SK-N-SH (cell line): ENCODE measurements at regions not wholly inside any gene's neighbourhood (a gene's known extent, or its start where the extent isn't known, plus 50 kb on each side); places are given as distances from the start of the nearest gene placed in this dataset.
"Not testable (repeated sequence)": the region's sequence is repeated elsewhere in the genome, so short reads cannot be mapped to it uniquely, and the experiment has no call there.

ENCODE experiments used
- CTCF ChIA-PET: fragments of 300-600, 350-600 bp; formaldehyde crosslinking; extraction: SDS; loops from one replicate; lab custom pipeline; 2021; lab: Yijun Ruan, JAX
- POLR2A ChIA-PET: fragments of 350-600 bp; sonication (Branson Sonifier 250); formaldehyde crosslinking; extraction: SDS; loops from one replicate; lab custom pipeline; 2020; ENCODE audit warnings: antibody characterized with exemption, inconsistent platforms; lab: Yijun Ruan, JAX
- DNase-seq: peaks from one replicate; pipeline ENCODE4 v3.0.0; 2012
- H2AFZ ChIP-seq: fragments of 200-600 bp; sonication (generic); 2 replicates; pipeline ENCODE4 v1.8.1; 2016; ENCODE audit warnings: antibody characterized with exemption, mild to moderate bottlenecking, low read depth
- H3F3A ChIP-seq: fragments of 200-600 bp; sonication (generic); replicated peaks from 2 replicates; pipeline ENCODE3; 2016; ENCODE audit warnings: antibody characterized with exemption, mild to moderate bottlenecking; ENCODE audit not compliant: insufficient read depth
- H3K27ac ChIP-seq, 2 experiments: fragments of 200-500 bp in 1 of 2; fragments of 200-600 bp in 1 of 2; sonication (Bioruptor generic) in 1 of 2; sonication (generic), shearing (Covaris generic) in 1 of 2; 2 replicates each; pipeline versions ENCODE4 v1.5.1 to v1.6.1; 2014 to 2016; ENCODE audit warnings: low read depth in 2 of 2, inconsistent platforms in 1 of 2, low read length in 1 of 2, mild to moderate bottlenecking in 1 of 2, mixed read lengths in 1 of 2
- H3K27me3 ChIP-seq: fragments of 200-600 bp; sonication (generic), shearing (Covaris generic); 2 replicates; pipeline ENCODE4 v1.6.1; 2016; ENCODE audit warnings: mixed run types; ENCODE audit not compliant: insufficient read depth
- H3K36me3 ChIP-seq, 2 experiments: fragments of 200-500 bp in 1 of 2; fragments of 200-600 bp in 1 of 2; sonication (Bioruptor generic) in 1 of 2; sonication (generic) in 1 of 2; replicated peaks in 1 of 2; 2 replicates each; pipeline versions ENCODE3 to v1.5.1; 2014 to 2016; ENCODE audit warnings: low read length in 1 of 2, mild to moderate bottlenecking in 1 of 2; ENCODE audit not compliant: insufficient read depth in 2 of 2, control insufficient read depth in 1 of 2
- H3K4me1 ChIP-seq, 2 experiments: fragments of 200-500 bp in 1 of 2; fragments of 200-600 bp in 1 of 2; sonication (Bioruptor generic) in 1 of 2; sonication (generic), shearing (Covaris generic) in 1 of 2; 2 replicates each; pipeline versions ENCODE4 v1.5.1 to v1.6.1; 2014 to 2016; ENCODE audit warnings: low read depth in 1 of 2, low read length in 1 of 2, mixed run types in 1 of 2; ENCODE audit not compliant: insufficient read depth in 2 of 2, control insufficient read depth in 1 of 2
- H3K4me2 ChIP-seq: fragments of 200-600 bp; sonication (generic), shearing (Covaris generic); 2 replicates; pipeline ENCODE4 v1.6.1; 2017; ENCODE audit warnings: mixed run types
- H3K4me3 ChIP-seq, 2 experiments: fragments of 200-500 bp in 1 of 2; fragments of 200-600 bp in 1 of 2; sonication (Bioruptor generic) in 1 of 2; sonication (generic), shearing (Covaris generic) in 1 of 2; 2 replicates each; pipeline versions ENCODE4 v1.5.1 to v1.8.1; 2014 to 2016; ENCODE audit warnings: low read depth in 2 of 2, inconsistent platforms in 1 of 2, low read length in 1 of 2, mild to moderate bottlenecking in 1 of 2, mixed read lengths in 1 of 2, moderate library complexity in 1 of 2
- H3K79me2 ChIP-seq: fragments of 200-600 bp; sonication (generic); 2 replicates; pipeline ENCODE4 v1.8.1; 2017; ENCODE audit warnings: mild to moderate bottlenecking; ENCODE audit not compliant: insufficient read depth
- H3K9ac ChIP-seq: fragments of 200-600 bp; sonication (generic); 2 replicates; pipeline ENCODE4 v1.6.1; 2017; ENCODE audit warnings: mixed run types
- H3K9me2 ChIP-seq: fragments of 200-600 bp; sonication (generic); 2 replicates; pipeline ENCODE4 v1.6.1; 2017; ENCODE audit warnings: mixed run types
- H3K9me3 ChIP-seq: fragments of 200-600 bp; sonication (generic); 2 replicates; pipeline ENCODE4 v1.6.1; 2017; ENCODE audit warnings: mixed run types, mild to moderate bottlenecking, moderate library complexity
- H4K20me1 ChIP-seq: fragments of 200-600 bp; sonication (generic); 2 replicates; pipeline ENCODE4 v1.6.1; 2017; ENCODE audit warnings: mild to moderate bottlenecking, mixed run types; ENCODE audit not compliant: insufficient read depth
- CHD2 ChIP-seq: fragments of 150-350 bp; IDR thresholded peaks from 2 replicates; pipeline ENCODE4 v1.6.1; 2018; ENCODE audit warnings: low read length; ENCODE audit not compliant: partially characterized antibody
- ELF1 ChIP-seq: IDR thresholded peaks from 2 replicates; pipeline ENCODE4 v1.4.0; 2012
- EZH2phosphoT487 ChIP-seq: fragments of 200-600 bp; sonication (generic); IDR thresholded peaks from 2 replicates; pipeline ENCODE4 v1.6.1; 2017; ENCODE audit warnings: low read depth, mixed run types, mild to moderate bottlenecking, antibody characterized with exemption, moderate library complexity, borderline replicate concordance
- IRF3 ChIP-seq: fragments of 150-350 bp; IDR thresholded peaks from 2 replicates; pipeline ENCODE4 v1.6.1; 2016; ENCODE audit warnings: mild to moderate bottlenecking, low read depth, low read length
- MEF2A ChIP-seq: IDR thresholded peaks from 2 replicates; pipeline ENCODE4 v1.4.0; 2012; ENCODE audit warnings: low read depth, borderline replicate concordance
- MXI1 ChIP-seq: IDR thresholded peaks from 2 replicates; pipeline ENCODE4 v1.6.1; 2012; ENCODE audit warnings: mild to moderate bottlenecking, low read depth, low read length, improper control_type of control experiment
- NRF1 ChIP-seq: IDR thresholded peaks from 2 replicates; pipeline ENCODE4 v1.6.1; 2012; ENCODE audit warnings: low read depth, mild to moderate bottlenecking, low read length
- PBX3 ChIP-seq: IDR thresholded peaks from 2 replicates; pipeline ENCODE4; 2012
- RFX5 ChIP-seq: IDR thresholded peaks from 2 replicates; pipeline ENCODE4 v1.6.1; 2012; ENCODE audit warnings: mild to moderate bottlenecking, improper control_type of control experiment, low read length
- SIN3A ChIP-seq: IDR thresholded peaks from 2 replicates; pipeline ENCODE4 v1.6.1; 2012; ENCODE audit warnings: low read depth, mild to moderate bottlenecking, low read length, moderate library complexity, borderline replicate concordance
- USF1 ChIP-seq: IDR thresholded peaks from 2 replicates; pipeline ENCODE4 v1.4.0; 2012; ENCODE audit warnings: low read depth, borderline replicate concordance
- ZBTB33 ChIP-seq: IDR thresholded peaks from 2 replicates; pipeline ENCODE4 v1.4.0; 2012; ENCODE audit warnings: low read depth, borderline replicate concordance
- WGBS: methylation state at CpG from one replicate; pipeline ENCODE4 v1.1.6; 2017; ENCODE audit warnings: low lambda C conversion rate; 5-methylcytosine and 5-hydroxymethylcytosine counted together

GRCh38 chrX:27242581-27242980, 220.6 kb downstream of the PPP4R3C start:
- no peak overlapping the region for H3K9ac ChIP-seq
- no peaks in the 10 kb centered on the region for H4K20me1 ChIP-seq
- H3K27ac ChIP-seq, result no peak overlapping the region
- no peaks in the 10 kb centered on the region for H3K9me2 ChIP-seq
- no peak for DNase-seq
- H3K4me2 ChIP-seq, result no peak overlapping the region
- no peaks in the 10 kb centered on the region for H3K27me3 ChIP-seq
- 5% methylated on average over 1 of the region's 1 CpG for WGBS
- no peaks in the 10 kb centered on the region for H3F3A ChIP-seq
- no peak for TF ChIP-seq ZBTB33
- no peak for TF ChIP-seq NRF1
- no peak for TF ChIP-seq SIN3A
- no peak for TF ChIP-seq CHD2
- no peak for TF ChIP-seq MEF2A
- TF ChIP-seq PBX3, result no peak
- no peak for TF ChIP-seq RFX5
- no peak for TF ChIP-seq IRF3
- TF ChIP-seq EZH2phosphoT487, result no peak
- TF ChIP-seq ELF1, result no peak
- no peaks in the 10 kb centered on the region for H3K9me3 ChIP-seq
- H3K4me3 ChIP-seq, result no peak overlapping the region
- no peak overlapping the region for H2AFZ ChIP-seq
- POLR2A ChIA-PET, result no interaction called here
- CTCF ChIA-PET, result no interaction called here
- H3K79me2 ChIP-seq, result no peaks in the 10 kb centered on the region
- no peaks in the 10 kb centered on the region for H3K36me3 ChIP-seq
- no peaks in the 10 kb centered on the region for H3K4me1 ChIP-seq

GRCh38 chrX:27241981-27242380, 221.2 kb downstream of the PPP4R3C start:
- ChIA-PET CTCF (no interaction called here), POLR2A (no interaction called here)
- H3K4me3 ChIP-seq, result no peak overlapping the region
- no peaks in the 10 kb centered on the region for H3K27me3 ChIP-seq
- H3F3A ChIP-seq, result no peaks in the 10 kb centered on the region
- DNase-seq, result no peak
- H3K36me3 ChIP-seq, result no peaks in the 10 kb centered on the region
- no peak overlapping the region for H3K27ac ChIP-seq
- no peaks in the 10 kb centered on the region for H3K9me3 ChIP-seq
- H3K9ac ChIP-seq, result no peak overlapping the region
- TF ChIP-seq PBX3 (no peak), NRF1 (no peak), SIN3A (no peak), RFX5 (no peak), MXI1 (no peak), EZH2phosphoT487 (no peak), USF1 (no peak)
- H4K20me1 ChIP-seq, result no peaks in the 10 kb centered on the region
- no peaks in the 10 kb centered on the region for H3K4me1 ChIP-seq
- H3K4me2 ChIP-seq, result no peak overlapping the region
- no peak overlapping the region for H2AFZ ChIP-seq
- H3K79me2 ChIP-seq, result no peaks in the 10 kb centered on the region
- H3K9me2 ChIP-seq, result no peaks in the 10 kb centered on the region

GRCh38 chrX:27240042-27240441, 223.1 kb downstream of the PPP4R3C start:
- 10% methylated on average over 3 of the region's 4 CpGs for whole genome bisulfite sequencing
- not testable (repeated sequence) for H3K9ac ChIP-seq

More at GRCh38 chrX:27240042-27240441, 223.1 kb downstream of the PPP4R3C start:
- H3K36me3 ChIP-seq, H3K4me2 ChIP-seq, H3K4me1 ChIP-seq, POLR2A ChIA-PET, H3K9me2 ChIP-seq, CTCF ChIA-PET, DNase-seq, H3K4me3 ChIP-seq, H2AFZ ChIP-seq, H4K20me1 ChIP-seq, H3F3A ChIP-seq, H3K27me3 ChIP-seq, H3K9me3 ChIP-seq, H3K79me2 ChIP-seq, H3K27ac ChIP-seq: not testable (repeated sequence)
